SK-N-MC (cell line): ENCODE measurements at regions not wholly inside any gene's neighbourhood (a gene's known extent, or its start where the extent isn't known, plus 50 kb on each side); places are given as distances from the start of the nearest gene placed in this dataset.

Experiments
- DNase-seq: peaks from one replicate; pipeline ENCODE4 v3.0.0-alpha.2; 2011; ENCODE audit warnings: low read depth, low spot score
- H3K27ac ChIP-seq: fragments of 200-600 bp; sonication (generic); 2 replicates; pipeline ENCODE4 v1.5.1; 2016; ENCODE audit warnings: mixed run types
- H3K36me3 ChIP-seq: fragments of 200-600 bp; sonication (generic); 2 replicates; pipeline ENCODE4 v1.6.1; 2017; ENCODE audit warnings: antibody characterized with exemption, low read length, mixed read lengths; ENCODE audit not compliant: insufficient read depth
- H3K4me3 ChIP-seq: fragments of 200-600 bp; sonication (generic); 2 replicates; pipeline ENCODE4 v1.5.1; 2016
- H3K9ac ChIP-seq: fragments of 200-600 bp; sonication (generic); 2 replicates; pipeline ENCODE4 v1.8.0; 2017; ENCODE audit warnings: mixed run types, mixed read lengths; ENCODE audit not compliant: insufficient read length
- H3K9me3 ChIP-seq: fragments of 200-600 bp; sonication (generic); 2 replicates; pipeline ENCODE4 v1.6.1; 2017; ENCODE audit warnings: low read depth, mild to moderate bottlenecking, antibody characterized with exemption, low read length, moderate library complexity, mixed read lengths
- EZH2 ChIP-seq: fragments of 200-600 bp; sonication (generic); IDR thresholded peaks from one replicate; pipeline ENCODE4 v1.6.1; 2017; ENCODE audit warnings: antibody characterized with exemption
- FOXP2 ChIP-seq: optimal IDR thresholded peaks from 2 replicates; pipeline ENCODE3; 2011; ENCODE audit warnings: mild to moderate bottlenecking, moderate library complexity; ENCODE audit not compliant: insufficient read depth; ENCODE audit errors: extremely low read length, control extremely low read depth
- POLR2AphosphoS5 ChIP-seq: IDR thresholded peaks from 2 replicates; pipeline ENCODE4 v1.6.1; 2012; ENCODE audit warnings: mild to moderate bottlenecking, low read depth, low read length, borderline replicate concordance

- DNase-seq = no peak
- no peak overlapping the region for H3K9ac ChIP-seq
- no peaks in the 10 kb centered on the region for H3K9me3 ChIP-seq
- H3K4me3 ChIP-seq = no peak overlapping the region
- H3K36me3 ChIP-seq = no peaks in the 10 kb centered on the region
- TF ChIP-seq POLR2AphosphoS5 (no peak), EZH2 (no peak), FOXP2 (no peak)
- H3K27ac ChIP-seq = no peak overlapping the region
These were observed 258.3 kb upstream of the CXCR4 start for GRCh38 chr2:136376211-136376610.

- no peak overlapping the region for H3K9ac ChIP-seq
- TF ChIP-seq EZH2 (no peak), FOXP2 (no peak), POLR2AphosphoS5 (no peak)
These were observed 257.3 kb upstream of the CXCR4 start for GRCh38 chr2:136375017-136375901.

GRCh38 chr2:136373841-136374240 lies 255.9 kb upstream of the CXCR4 start:
- DNase-seq = no peak

More at GRCh38 chr2:136375017-136375901, 257.3 kb upstream of the CXCR4 start:
- no peaks in the 10 kb centered on the region for H3K9me3 ChIP-seq
- no peaks in the 10 kb centered on the region for H3K36me3 ChIP-seq
- H3K27ac ChIP-seq = no peak overlapping the region
- H3K4me3 ChIP-seq = no peak overlapping the region
- no peak for DNase-seq

GRCh38 chr2:136373029-136373428 lies 255.1 kb upstream of the CXCR4 start:
- no peak for TF ChIP-seq POLR2AphosphoS5
- no peak for TF ChIP-seq FOXP2
- no peak for TF ChIP-seq EZH2
- no peak overlapping the region for H3K9ac ChIP-seq
- DNase-seq = no peak
- H3K27ac ChIP-seq = no peak overlapping the region
- H3K4me3 ChIP-seq = no peak overlapping the region
- no peaks in the 10 kb centered on the region for H3K36me3 ChIP-seq
- H3K9me3 ChIP-seq = no peaks in the 10 kb centered on the region

More at GRCh38 chr2:136373841-136374240, 255.9 kb upstream of the CXCR4 start:
- Histone ChIP-seq H3K27ac (no peak overlapping the region), H3K9me3 (no peaks in the 10 kb centered on the region), H3K36me3 (no peaks in the 10 kb centered on the region), H3K4me3 (no peak overlapping the region), H3K9ac (no peak overlapping the region)
- TF ChIP-seq FOXP2 (no peak), EZH2 (no peak), POLR2AphosphoS5 (no peak)

- Histone ChIP-seq H3K9ac (no peak overlapping the region), H3K36me3 (no peaks in the 10 kb centered on the region), H3K9me3 (no peaks in the 10 kb centered on the region), H3K4me3 (no peak overlapping the region), H3K27ac (no peak overlapping the region)
- TF ChIP-seq POLR2AphosphoS5 (no peak), EZH2 (no peak), FOXP2 (no peak)
- no peak for DNase-seq
These were observed 246.0 kb upstream of the CXCR4 start for GRCh38 chr2:136363900-136364299.

- no peak overlapping the region for H3K4me3 ChIP-seq
- no peak overlapping the region for H3K9ac ChIP-seq
- no peak for DNase-seq
- H3K36me3 ChIP-seq = no peaks in the 10 kb centered on the region
- TF ChIP-seq POLR2AphosphoS5 = no peak
- no peak overlapping the region for H3K27ac ChIP-seq
- no peaks in the 10 kb centered on the region for H3K9me3 ChIP-seq
These were observed 245.5 kb upstream of the CXCR4 start for GRCh38 chr2:136363470-136363869.

GRCh38 chr2:136362676-136363390 lies 244.9 kb upstream of the CXCR4 start:
- no peak for DNase-seq
- Histone ChIP-seq H3K4me3 (no peak overlapping the region), H3K9ac (no peak overlapping the region), H3K27ac (no peak overlapping the region), H3K36me3 (no peaks in the 10 kb centered on the region), H3K9me3 (no peaks in the 10 kb centered on the region)
- TF ChIP-seq FOXP2 (no peak), EZH2 (no peak), POLR2AphosphoS5 (no peak)

GRCh38 chr2:136361521-136361920 lies 243.6 kb upstream of the CXCR4 start:
- H3K4me3 ChIP-seq = no peak overlapping the region
- H3K36me3 ChIP-seq = no peaks in the 10 kb centered on the region
- H3K27ac ChIP-seq = no peak overlapping the region
- no peak overlapping the region for H3K9ac ChIP-seq
- no peak for DNase-seq
- H3K9me3 ChIP-seq = no peaks in the 10 kb centered on the region
- no peak for TF ChIP-seq FOXP2
- no peak for TF ChIP-seq EZH2
- TF ChIP-seq POLR2AphosphoS5 = no peak

- Histone ChIP-seq H3K27ac (no peak overlapping the region), H3K4me3 (no peak overlapping the region), H3K9ac (no peak overlapping the region), H3K9me3 (no peaks in the 10 kb centered on the region), H3K36me3 (no peaks in the 10 kb centered on the region)
- no peak for TF ChIP-seq EZH2
- TF ChIP-seq POLR2AphosphoS5 = no peak
- TF ChIP-seq FOXP2 = no peak
- no peak for DNase-seq
These were observed 242.8 kb upstream of the CXCR4 start for GRCh38 chr2:136360790-136361189.
